ENCODE measurements at regions not wholly inside any gene's neighbourhood (a gene's known extent, or its start where the extent isn't known, plus 50 kb on each side); places are given as distances from the start of the nearest gene placed in this dataset.

- TF ChIP-seq CTCF (IDR thresholded peaks at IDR 0.05; ENCODE audit: insufficient read depth, low read depth, low read length) (no peak), EZH2 (IDR thresholded peaks at IDR 0.05; ENCODE audit: insufficient read depth, low read length) (no peak)
These were observed 668.7 kb upstream of the SLC35B3 start for GRCh38 chr6:9103876-9104521.
